Endometrium (tissue), 2 donors: ENCODE measurements at regions not wholly inside any gene's neighbourhood (a gene's known extent, or its start where the extent isn't known, plus 50 kb on each side); places are given as distances from the start of the nearest gene placed in this dataset.
"Not testable (repeated sequence)": the region's sequence is repeated elsewhere in the genome, so short reads cannot be mapped to it uniquely, and the experiment has no call there.

Experiments used
- FAIRE-seq: peaks from 2 replicates; lab custom pipeline; 2012; peaks lifted over from hg19 to GRCh38; lab: Jason Lieb, UNC
- donor health status: control.
- donor health status: control.

DNA sequence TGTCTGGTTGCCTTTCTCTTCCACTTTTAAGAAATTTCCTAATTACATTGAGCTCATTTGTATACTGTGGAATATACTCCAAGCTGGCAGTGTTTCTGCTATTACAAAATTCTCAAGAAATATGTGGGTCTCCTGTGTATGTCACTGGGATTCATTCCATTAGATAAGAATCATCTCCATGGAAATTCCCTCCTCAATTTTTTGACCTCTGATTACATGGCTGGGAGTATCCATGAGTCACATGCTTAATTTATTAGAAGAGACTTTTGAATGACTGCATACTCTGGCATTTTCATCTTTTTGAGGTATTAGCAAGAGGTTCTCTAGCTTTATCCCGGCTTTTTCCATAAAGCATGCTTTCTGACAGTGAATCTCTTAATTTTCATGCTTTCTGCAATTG is 665.5 kb upstream of the CNTNAP5 start:
- no peak for FAIRE-seq

DNA sequence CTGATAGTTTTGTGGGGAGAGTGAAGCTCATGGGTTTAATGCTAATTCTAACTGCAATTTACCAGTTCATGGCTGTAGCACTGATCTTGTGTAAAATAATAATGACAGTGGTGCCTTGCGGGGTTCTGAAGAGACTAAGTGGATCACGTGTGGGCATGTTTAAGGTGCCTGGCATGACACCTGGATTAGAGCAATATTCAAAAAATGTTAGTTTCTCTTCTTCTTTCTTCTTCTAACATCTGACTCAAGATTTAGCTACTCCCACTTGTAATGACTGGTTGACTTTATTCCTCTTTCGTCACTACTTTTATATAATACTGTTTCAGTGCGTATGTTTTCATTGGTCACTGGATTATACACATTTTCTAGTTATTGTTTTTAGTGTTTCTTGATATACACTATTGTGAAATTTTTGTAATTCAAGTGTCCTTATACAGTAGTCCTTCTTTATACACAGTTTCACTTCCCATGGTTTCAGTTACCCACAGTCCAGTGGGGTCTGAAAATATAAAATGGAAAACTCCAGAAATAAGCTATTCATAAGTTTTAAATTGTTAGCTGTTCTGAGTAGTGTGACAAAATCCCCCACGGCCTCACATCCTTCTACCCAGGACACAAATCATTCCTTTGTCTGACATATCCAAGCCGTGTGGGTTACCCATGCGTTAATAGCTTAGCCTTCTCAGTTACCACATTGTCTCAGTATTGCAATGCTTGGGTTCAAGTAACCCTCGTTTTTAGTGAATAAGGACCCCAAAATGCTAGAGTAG is 662.2 kb upstream of the CNTNAP5 start:
- no peak for FAIRE-seq

DNA sequence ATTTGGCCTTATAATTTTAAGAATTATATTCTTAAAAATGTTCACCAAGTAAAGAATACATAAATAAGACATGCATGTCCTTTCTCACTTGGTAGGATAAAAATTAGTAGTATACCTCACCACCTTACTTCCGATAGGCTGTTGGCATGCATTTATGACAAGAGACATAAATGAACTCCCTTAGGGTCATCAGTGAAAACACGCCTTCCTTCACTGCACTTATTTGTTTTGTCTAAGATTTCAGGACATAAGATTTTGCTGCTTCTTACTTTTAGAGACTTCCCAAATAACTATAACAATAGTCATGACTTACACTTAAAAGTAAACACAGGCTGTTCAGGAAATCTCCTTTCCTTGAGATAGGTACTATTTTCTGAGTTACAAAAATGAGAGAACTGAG is 661.3 kb upstream of the CNTNAP5 start:
- no peak for FAIRE-seq

DNA sequence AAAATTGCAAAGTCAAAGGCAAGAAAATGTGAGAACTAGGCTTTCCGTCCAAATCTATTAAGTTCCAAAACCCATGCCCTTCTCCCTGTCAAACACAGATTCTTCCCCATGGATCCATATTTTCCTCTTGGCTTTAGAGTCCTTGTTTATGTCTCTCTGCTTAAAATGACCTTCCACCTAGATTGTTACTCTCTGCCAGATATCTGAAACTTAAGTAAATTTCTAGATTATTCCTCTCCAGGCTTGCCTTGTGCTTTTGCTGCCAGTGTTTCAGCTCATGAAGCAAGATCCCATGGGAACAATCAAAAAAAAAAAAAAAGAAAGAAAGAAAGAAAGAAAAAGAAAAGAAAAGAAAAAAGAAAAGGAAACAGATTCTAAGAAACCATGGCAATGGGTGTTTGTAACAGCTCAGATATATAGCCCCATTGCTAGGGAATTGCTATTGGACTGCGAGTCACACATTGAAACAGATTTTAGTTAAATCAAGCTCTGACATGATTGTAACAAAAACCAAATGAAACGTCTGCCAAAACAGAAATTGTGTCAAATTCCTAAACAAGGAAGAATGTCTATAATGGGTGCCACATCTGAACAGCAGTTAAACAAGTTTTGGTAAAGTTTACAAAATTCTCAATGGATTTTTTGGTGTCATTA is 660.7 kb upstream of the CNTNAP5 start:
- no peak for FAIRE-seq

DNA sequence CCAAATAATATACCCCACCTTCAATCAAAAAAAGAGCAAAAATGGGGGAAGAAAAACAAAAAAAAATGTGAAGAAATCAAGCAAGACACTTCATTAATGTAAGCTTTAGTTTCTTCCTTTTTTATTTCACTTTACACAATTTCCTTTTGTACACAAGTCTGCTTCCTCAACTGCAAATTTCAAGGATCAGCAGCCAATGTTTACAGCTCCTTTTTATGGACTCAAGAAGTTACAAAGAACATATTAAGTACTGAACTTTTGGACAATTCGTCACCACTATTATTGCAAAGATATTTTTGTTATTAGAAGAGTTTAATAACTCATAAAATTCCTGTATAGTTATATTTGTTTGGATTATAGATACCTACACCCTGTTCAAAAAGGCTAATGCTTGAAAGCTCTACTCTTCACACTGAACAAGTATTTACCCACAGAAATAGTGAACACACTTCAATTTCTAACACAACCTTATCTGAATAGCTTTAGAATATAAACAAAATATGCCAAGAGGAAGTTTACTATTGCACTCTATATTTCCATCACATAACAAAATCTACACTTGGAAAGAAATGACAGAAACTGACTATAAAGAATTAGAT is 658.7 kb upstream of the CNTNAP5 start:
- FAIRE-seq: no peak

DNA sequence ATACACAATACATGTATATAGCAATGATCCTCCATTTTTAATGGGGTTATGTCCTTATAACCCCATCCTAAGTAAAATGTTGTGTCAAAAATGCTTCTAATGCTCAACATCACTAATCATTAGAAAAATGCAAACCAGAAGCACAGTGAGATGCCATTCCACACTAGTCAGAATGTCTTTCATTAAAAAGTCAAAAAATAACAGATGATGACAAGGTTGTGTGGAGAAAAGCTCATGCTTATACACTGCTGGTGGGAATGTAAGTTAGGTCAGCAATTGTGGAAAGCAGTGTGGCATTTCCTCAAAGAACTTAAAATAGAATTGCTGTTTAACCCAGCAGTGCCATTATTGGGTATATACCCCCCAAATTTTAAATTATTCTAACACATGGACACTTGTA is 654.9 kb upstream of the CNTNAP5 start:
- no peak for FAIRE-seq

DNA sequence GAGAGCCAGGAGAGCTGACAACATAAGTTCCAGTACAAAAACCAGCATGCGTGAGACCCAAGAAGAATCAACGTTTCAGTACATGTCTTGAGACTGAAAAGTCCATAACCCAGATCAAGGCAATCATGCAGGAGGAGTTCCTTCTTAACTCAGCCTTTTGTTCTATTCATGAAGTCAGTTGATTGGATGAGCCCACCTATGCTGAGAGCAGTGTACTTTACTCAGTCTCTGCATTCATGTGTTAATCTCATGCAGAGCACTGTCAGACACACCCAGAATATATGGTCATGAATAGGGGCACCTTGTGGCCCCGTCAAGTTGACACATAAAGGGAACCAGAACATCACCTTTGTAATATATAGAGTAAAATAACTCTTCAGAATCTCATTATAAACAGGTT is 653.6 kb upstream of the CNTNAP5 start:
- no peak for FAIRE-seq

DNA sequence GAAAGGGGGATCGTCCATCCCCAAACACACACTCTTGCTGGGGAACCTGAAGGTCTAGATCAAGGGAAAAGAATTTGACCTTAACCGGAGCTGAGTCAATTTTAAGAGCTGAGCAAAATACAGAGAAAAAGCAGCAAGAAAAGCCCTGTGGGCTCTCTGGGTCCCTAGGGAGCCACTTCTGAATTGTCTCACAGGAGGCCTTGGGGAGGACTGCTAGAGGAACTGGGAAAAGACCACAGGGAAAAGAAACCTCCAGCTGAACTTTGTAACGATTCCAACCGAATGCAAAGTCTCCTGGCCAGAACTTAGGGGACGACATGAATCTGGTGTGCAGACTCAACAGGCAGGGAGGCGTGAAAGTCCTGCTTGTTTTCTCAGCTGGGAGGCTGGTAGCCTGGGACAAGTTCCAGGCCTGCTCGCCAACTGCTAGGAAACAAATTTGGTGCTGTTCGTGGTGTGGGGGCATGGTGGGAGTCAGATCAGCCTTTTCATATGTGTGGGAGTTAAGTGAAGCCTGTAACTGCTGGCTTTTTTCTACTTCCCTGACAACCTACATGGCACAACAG is 644.6 kb upstream of the CNTNAP5 start:
- FAIRE-seq: no peak

DNA sequence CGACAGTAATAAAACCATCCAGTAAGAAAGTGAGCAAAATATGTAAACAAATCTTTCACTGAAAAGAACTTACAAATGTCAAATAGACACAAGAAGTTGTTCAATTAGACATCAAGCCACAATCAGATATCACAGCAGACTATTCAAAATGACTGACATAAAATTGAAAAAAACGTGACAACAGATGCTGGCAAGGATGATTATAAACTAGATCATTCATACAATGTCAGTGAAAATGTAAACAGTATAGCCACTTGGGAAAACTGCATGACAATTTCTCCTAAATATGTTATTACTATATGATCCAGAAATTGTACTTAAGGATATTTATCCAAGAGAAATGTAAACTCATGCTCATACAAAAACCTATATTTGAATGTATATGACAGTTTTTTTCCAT is 609.4 kb upstream of the CNTNAP5 start:
- no peak for FAIRE-seq

DNA sequence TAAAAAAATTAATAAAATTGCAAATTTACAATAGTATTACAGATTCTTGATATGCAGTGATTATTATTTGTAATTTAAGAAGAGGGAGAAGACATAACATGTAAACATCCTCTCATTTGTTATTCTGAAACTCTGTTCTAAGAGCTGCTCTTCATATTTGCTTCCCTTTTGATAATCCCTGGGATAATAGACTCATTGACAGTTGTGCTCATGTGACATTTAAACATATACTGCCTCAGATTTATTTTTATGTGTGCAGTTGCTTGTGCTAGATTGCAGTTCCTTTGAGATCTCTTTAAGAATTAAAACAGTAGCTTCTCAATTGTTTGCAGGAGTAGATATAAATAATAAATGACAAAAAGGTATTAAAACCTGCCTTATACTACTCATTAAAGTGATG is 605.1 kb upstream of the CNTNAP5 start:
- no peak for FAIRE-seq

DNA sequence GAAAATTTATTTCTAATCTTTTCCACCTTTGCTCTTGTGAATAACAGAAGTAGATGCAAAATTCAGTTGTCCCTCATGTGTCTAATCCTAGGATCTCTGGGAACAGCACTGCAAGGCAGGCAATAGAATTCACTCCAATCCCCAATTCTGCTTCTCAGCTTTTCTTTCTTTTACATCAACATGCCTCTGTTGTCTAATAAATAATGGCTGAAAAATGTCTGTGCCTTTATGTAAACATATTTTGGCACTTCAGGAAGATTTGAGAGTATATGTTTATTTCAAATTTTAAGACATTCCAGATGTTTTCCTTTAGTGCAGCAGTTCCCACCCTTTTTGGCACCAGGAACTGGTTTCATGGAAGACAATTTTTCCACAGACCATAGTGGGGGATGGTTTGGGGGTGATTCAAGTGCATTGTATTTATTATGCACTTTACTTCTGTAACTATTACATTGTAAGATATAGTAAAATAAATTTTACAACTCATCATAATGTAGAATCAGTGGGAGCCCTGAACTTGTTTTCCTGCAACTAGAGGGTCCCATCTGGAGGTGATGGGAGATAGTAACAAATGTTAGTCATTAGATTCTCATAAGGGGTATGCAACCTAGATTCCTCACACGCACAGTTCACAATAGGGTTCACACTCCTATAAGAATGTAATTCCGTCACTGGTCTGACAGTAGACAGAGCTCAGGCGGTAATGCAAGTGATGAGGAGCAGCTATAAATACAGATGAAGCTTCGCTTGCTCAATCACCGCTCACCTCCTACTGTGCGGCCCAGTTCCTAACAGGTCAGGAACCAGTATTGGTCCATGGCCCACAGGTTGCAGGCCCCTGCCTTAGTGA is 590.3 kb upstream of the CNTNAP5 start:
- peak; percentile 43 for FAIRE-seq

DNA sequence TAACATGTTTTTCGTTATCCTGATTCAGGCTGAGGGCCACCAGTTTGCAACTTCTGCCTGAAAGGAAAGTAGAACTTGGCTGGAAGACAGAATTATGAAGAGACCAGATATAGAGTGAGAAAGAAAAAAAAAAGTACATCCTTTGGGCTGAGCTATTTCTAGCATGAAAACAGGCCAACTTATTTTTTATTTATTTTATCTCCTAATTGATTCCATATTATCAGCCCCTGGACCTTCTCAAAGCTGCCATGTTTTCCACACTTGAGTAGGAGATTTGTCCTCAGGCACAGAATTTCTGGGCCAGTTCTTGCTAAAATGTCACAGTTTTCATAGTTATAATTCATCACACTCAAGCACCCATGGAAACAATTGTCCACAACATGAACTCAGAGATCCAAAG is 586.8 kb upstream of the CNTNAP5 start:
- no peak for FAIRE-seq

DNA sequence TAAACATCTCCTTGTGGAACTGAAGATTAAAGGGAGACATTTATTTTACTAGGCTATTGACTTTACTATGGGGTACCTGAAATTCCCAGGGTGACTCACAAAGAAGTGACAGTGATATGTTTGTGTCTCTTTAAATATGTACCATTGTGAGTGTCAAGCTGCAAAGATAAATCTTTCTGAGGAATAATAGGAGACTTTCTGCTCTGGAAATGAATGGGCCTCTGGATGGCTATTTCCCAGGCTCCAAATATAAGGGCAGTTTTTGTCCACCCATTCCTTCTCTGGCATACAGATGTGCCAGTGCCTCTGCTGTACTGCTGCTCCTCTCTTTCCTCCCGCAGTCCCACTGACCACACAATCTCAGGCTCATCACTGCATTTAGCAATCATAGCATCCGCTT is 586.4 kb upstream of the CNTNAP5 start:
- no peak for FAIRE-seq

DNA sequence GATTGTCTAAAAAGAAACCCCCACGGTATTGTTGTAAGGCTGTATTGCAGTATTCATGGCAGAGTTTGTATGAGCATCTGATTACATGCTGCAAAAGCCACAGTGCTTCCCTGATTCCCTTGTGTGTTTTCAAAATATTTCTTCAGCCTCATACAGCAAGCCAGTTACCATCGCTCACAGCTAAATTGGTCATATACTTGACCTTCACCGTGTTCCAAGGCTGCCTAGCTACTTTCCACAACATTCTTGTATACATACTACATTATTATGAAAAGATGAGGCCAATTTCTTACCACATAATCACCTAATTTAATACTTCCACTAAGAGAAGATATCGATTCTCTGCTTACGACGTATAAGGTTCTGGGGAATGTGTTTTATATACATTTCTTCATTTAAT is 576.3 kb upstream of the CNTNAP5 start:
- no peak for FAIRE-seq

DNA sequence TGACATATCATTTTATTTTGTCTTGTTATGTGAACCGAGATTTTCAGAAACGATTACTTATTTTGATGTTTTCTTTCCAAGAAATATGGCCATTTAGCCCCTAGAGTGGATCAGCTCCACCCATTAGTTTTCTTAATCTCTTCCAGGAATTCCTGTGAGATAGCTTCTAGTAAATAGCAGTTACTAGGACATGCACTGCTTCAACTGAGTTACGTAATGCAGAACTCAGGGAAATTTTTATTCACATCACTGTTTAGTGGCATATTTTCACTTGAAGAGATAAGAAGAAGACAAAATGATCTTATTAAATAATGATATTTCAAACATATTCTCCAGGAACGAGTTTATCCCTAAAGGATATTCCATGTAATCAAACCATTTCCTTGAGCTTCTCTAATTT is 573.5 kb upstream of the CNTNAP5 start:
- no peak for FAIRE-seq

DNA sequence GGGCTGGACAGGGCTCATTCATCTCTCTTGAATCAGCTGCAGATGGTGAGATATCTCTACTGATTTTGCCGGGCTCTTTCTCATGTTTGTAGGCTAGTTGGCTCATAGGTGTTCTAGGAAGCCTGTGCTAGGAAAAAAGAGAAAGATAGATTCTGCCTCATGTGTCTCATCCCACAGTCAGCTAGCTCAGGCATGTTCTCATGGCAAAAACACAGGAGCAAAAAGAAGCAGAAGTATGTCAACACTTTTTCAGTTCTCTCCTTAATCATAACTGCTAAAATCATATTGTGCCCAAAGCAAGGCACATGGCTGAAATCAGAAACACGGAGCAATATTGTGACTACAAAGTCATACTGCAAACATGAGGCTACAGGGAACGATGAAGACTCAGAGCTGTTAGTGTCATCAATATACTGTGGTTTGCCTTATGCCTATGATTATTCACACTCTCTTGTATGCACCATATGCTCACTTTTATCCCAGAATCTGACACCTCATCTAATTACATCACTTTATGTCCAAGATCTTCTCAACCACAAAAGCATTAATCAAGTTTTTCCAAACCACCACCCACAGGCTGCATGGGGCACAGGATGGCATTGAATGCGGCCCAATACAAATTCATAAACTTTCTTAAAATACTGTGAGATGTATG is 571.9 kb upstream of the CNTNAP5 start:
- FAIRE-seq: no peak

DNA sequence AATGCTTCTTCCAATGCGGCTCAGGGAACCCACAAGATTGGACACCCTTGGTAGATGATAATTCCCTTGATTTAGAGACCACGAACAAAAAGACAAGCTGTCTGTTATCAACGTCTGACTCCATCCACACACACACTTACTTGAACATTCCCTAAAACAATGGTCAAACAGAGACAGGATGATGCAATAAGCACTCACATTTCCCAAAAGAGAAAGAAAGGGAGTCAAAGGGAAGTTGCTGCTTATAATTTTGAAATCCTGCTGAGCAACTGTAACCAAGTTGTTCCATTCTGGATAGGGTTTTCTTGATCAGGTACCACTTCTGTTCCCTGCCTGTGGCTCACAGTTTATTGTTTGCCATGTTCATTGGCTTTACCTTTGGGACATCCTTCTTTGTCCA is 571.3 kb upstream of the CNTNAP5 start:
- FAIRE-seq: no peak

DNA sequence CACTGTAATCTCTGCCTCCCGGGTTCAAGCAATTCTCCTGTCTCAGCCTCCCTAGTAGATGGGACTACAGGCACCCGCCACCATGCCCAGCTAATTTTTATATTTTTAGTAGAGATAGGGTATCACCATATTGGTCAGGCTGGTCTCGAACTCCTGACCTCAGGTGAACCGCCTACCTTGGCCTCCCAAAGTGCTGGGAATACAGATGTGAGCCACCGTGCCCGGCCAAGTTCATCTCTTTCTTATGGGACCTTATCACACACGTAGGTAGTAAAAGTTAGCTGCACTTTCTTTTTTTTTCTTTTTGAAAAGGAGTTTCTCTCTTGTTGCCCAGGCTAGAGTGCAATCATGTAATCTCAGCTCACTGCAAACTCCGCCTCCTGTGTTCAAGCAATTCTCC is 569.9 kb upstream of the CNTNAP5 start:
- FAIRE-seq: not testable (repeated sequence)

DNA sequence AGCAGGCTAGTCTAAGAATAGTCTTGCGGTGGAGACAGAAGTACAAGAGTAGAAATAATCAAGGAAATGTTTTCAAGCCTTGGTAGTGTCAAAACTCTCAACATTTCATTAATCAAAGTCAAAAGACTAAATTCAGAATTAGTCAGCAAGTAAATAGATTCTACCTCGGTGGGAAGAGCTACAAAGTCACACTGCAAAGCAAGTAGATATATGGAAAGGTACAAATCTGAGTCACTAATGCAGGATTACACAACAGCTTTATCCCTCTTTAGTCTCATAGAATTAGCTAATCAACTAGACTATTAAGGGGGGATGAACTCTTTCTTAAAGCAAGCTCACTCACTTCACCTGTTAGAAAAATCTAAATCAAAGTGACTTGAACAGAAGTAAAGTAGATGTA is 568.7 kb upstream of the CNTNAP5 start:
- FAIRE-seq: no peak

DNA sequence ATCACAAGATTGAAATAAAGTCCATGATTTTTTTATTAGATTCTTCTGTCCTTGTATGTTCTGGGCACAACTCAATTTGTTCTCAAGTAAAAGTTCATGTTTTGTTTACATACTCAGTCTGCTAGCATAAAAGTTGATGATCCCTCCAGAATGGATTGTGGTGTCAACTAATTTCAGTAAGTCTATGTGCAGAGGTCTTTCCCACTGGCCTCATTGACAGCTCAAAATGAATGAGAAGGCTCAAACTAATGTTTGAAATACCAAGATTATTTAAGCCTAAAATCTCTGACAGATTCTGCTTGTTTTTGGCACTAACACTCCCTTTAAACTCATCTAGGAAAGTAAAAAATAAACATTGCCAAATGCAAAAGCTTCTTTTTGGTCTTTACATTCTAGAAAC is 561.2 kb upstream of the CNTNAP5 start:
- FAIRE-seq: no peak

DNA sequence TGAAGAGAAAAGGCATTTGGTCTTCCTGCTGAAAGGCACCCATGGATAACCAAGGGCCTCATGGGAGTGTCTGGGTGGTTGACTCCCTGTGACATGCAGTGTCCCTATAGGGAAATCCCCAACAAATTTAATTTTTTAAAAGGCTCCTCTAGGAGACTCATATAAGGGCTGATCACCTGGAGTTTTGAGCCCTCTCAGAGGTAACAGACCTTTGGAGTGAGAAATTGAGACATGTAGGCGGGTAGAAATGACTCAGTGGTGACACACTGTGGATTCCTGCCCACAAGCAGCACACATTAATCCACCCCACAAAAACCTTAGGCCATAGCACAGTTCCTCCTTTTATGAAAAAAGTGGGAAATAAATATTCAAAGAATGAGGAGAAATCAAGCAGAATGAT is 557.0 kb upstream of the CNTNAP5 start:
- no peak for FAIRE-seq

DNA sequence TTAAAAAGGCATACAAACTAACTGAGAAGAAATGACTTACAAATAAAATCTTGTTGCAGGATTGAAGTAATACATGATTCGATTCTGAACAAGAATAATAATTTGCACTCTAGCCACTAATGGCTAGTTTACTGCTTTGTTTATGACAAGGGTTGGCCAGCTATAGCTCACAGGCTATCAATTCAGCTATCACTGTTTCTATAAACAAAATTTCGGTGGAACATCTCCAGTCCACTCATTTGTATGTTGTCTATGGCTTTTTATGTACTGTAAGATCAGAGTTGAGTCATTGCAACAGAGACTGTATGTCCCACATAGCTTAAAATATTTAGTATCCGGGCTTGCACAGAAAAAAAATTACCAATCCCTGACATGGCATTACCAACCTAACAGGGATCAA is 543.7 kb upstream of the CNTNAP5 start:
- no peak for FAIRE-seq
